Activated T-cell treated with anti-CD3 and anti-CD28 coated beads, Interleukin-2, amount 50 U/mL, for 72 hours (primary cell): ENCODE measurements at regions not wholly inside any gene's neighbourhood (a gene's known extent, or its start where the extent isn't known, plus 50 kb on each side); places are given as distances from the start of the nearest gene placed in this dataset.
"Not testable (repeated sequence)": the region's sequence is repeated elsewhere in the genome, so short reads cannot be mapped to it uniquely, and the experiment has no call there.

Experiments used
- ATAC-seq, 2 donors: fragments of 150-1000 bp; cut with Tn5 transposase; replicated peaks in 1 of 2; 2 replicates each; pipeline ENCODE4 v1.10.0; 2021; ENCODE audit warnings: moderate library complexity in 2 of 2, mild to moderate bottlenecking in 1 of 2
- DNase-seq, 2 donors: peaks; one replicate each; pipeline ENCODE4 v3.0.0; 2021 to 2022; ENCODE audit warnings: mixed read lengths in 1 of 2
- H3K27ac Mint-ChIP-seq: one replicate; pipeline ENCODE4 v1.8.0; 2022; ENCODE audit warnings: mild to moderate bottlenecking, moderate library complexity, mixed read lengths
- H3K27me3 Mint-ChIP-seq: one replicate; pipeline ENCODE4 v1.8.0; 2022; ENCODE audit warnings: low read depth, mixed read lengths
- H3K36me3 Mint-ChIP-seq, 2 donors: one replicate each; pipeline ENCODE4 v1.8.0; 2022; ENCODE audit warnings: mixed read lengths in 2 of 2, mild to moderate bottlenecking in 1 of 2; ENCODE audit not compliant: insufficient read depth in 2 of 2
- H3K4me1 Mint-ChIP-seq: one replicate; pipeline ENCODE4 v1.8.0; 2022; ENCODE audit warnings: low read depth, mixed read lengths
- H3K4me3 Mint-ChIP-seq, 2 donors: one replicate each; pipeline ENCODE4 v1.8.0; 2022; ENCODE audit warnings: mild to moderate bottlenecking in 2 of 2, mixed read lengths in 2 of 2, moderate library complexity in 2 of 2
- H3K9me3 Mint-ChIP-seq, 2 donors: one replicate each; pipeline ENCODE4 v1.8.0; 2022; ENCODE audit warnings: mixed read lengths in 2 of 2

DNA sequence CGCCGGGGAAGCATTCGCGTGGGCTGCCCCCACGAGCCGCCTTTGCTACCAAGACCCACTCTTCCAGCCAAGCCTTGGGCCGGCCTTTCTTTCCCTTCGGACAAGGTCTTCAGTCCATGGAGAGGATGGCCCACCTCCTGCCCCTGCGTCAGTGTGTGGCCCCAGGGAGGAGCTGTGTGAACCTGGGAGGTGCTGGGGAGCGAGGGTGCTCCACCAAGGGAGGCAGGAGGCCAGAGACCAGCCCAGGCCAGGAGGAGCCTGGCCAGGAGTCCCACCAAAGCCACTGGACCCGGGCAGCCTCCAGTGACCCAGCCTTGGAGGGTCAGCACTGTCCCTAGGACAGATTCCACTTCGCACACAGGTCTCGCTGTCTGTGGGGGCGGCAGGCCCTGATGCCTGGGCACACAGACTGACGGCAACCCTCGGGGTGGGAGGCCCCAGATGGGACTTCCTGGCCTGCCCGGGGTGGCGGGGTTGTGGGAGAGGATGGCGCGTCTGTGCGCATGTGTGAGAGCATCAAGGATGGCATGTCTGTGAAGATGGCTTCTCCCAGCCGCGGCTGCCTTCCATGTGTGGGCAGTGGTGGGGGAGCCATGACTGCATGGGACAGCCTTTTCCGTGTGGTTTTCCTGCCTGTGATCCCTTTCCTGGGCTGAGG lies 113.3 kb upstream of the LPCAT1 start:
- H3K4me3 Mint-ChIP-seq: no peak overlapping the region

DNA sequence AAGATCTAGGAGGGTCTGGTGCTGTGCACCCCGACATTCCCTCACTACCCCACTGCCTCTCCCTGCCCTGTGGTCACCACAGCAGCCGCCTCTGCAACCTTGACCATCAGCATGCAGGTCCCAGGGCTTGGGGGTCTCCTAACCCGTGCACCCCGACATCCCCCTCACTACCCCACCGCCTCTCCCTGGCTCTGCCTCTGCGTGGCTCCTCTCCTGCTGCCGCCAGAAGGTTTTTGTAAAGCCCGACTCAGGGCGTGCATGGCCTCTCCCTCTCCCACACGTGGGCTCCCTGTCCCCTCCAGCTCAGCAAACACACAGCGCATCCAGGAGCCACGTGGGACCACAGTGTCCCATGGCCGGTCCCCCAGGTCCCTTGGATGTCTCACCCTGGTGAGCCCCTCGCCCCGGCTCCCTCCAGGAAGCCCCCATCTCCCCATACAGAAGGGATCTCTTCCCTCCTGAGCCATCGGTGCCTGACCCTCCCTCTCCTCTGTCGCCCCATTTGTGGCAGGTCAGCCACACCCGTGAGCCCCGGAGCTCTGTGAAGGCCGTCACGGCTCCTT lies 112.5 kb upstream of the LPCAT1 start:
- not testable (repeated sequence) for H3K27me3 Mint-ChIP-seq, H3K9me3 Mint-ChIP-seq, ATAC-seq, DNase-seq, H3K36me3 Mint-ChIP-seq, H3K27ac Mint-ChIP-seq, H3K4me3 Mint-ChIP-seq
- H3K4me1 Mint-ChIP-seq: peaks cover 34% of the 10 kb centered on the region

More for the DNA sequence above, 113.3 kb upstream of the LPCAT1 start:
- Mint-ChIP-seq H3K4me1 (peaks cover 40% of the 10 kb centered on the region), H3K27me3 (peaks cover 6% of the 10 kb centered on the region), H3K9me3 (no peaks in the 10 kb centered on the region), H3K27ac (no peak overlapping the region), H3K36me3 (peaks cover 2 to 3% of the 10 kb centered on the region in 2 donors)
- ATAC-seq (no peak), DNase-seq (no peak)

DNA sequence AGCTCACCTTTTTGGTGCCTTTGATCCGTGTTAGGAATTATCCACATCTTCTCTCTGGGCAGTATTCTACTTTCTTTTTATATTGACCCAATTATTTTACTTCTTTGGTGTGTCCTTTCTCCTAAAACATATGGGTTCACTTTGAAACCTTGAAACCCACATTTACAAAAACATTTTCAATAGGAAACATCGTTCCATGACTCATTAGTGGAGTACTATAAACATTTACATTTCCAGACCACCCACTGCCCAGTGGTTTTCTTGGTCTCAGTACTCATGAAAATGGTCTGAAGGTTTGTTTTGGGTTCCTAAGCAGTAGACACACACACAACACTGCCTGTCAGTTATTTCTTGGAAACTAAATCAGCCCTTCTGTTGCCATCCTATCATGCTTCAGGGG lies 111.7 kb upstream of the LPCAT1 start:
- H3K27ac Mint-ChIP-seq: peak overlapping the region; percentile 59
- H3K27me3 Mint-ChIP-seq, DNase-seq, H3K9me3 Mint-ChIP-seq, H3K36me3 Mint-ChIP-seq, ATAC-seq: not testable (repeated sequence)
- peak overlapping the region; percentile 93 to 98 for H3K4me3 Mint-ChIP-seq
- H3K4me1 Mint-ChIP-seq: peaks cover 32% of the 10 kb centered on the region

DNA sequence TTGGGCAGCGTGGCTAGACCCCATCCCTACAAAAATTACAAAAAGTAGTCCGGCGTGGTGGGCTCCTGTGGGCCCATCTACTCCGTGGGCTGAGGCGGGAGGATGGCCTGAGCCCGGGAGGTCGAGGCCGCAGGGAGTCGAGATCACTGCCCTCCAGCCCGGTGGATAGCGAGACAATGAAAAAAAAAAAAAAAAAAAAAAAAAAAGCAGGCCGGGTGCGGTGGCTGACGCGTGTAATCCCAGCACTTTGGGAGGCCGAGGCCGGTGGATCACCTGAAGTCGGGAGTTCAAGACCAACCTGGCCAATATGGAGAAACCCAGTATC lies 110.5 kb upstream of the LPCAT1 start:
- no peaks in the 10 kb centered on the region for H3K27me3 Mint-ChIP-seq
- peak overlapping the region; percentile 93 to 98 for H3K4me3 Mint-ChIP-seq
- DNase-seq (no peak), ATAC-seq (no peak)
- peaks cover 2 to 3% of the 10 kb centered on the region in 2 donors for H3K36me3 Mint-ChIP-seq
- peak overlapping the region; percentile 98 for H3K27ac Mint-ChIP-seq
- H3K9me3 Mint-ChIP-seq: no peaks in the 10 kb centered on the region
- H3K4me1 Mint-ChIP-seq: peaks cover 38% of the 10 kb centered on the region

DNA sequence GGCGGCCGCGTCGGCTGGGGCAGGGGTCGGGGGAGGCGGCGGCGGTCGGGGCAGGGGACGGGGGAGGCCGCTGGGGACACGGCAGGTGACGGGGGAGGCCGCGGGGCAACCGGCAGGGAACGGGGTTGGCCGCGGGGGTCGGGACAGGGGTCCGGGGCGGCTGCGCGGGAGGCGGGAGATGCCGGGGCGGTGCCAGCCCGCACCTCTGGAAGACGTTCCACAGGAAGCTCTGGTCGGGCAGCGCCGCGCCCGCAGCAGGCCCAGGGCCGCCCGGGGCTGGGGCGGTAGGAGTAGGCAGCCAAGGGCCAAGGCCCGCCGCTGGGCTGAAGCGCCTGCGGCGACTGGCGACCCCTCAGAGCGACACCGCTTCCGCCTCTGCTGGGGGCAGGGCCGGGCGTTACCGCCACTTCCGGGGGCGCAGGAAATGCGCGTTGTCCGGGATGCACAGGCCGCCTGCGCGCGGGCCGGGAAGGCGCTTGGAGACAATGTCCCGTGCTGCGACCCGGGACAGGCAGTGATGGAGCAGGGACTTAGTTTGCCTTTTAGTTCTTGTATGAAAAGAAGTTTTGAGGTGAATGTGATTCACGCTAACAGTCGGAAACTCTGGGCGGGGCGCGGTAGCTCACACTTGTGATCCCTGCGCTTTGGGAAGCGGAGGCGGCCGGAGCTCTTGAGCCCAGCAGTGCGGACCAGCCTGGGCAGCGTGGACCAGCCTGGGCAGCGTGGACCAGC lies 110.0 kb upstream of the LPCAT1 start:
- peak; percentile 90 to 96 for ATAC-seq
- H3K4me3 Mint-ChIP-seq: peak overlapping the region; percentile 93 to 98
- H3K27ac Mint-ChIP-seq: peak overlapping the region; percentile 98
- peak; percentile 81 to 89 for DNase-seq
- peaks cover 38% of the 10 kb centered on the region for H3K4me1 Mint-ChIP-seq
- H3K36me3 Mint-ChIP-seq: peaks cover 2 to 3% of the 10 kb centered on the region in 2 donors
- no peaks in the 10 kb centered on the region for H3K9me3 Mint-ChIP-seq
- no peaks in the 10 kb centered on the region for H3K27me3 Mint-ChIP-seq

DNA sequence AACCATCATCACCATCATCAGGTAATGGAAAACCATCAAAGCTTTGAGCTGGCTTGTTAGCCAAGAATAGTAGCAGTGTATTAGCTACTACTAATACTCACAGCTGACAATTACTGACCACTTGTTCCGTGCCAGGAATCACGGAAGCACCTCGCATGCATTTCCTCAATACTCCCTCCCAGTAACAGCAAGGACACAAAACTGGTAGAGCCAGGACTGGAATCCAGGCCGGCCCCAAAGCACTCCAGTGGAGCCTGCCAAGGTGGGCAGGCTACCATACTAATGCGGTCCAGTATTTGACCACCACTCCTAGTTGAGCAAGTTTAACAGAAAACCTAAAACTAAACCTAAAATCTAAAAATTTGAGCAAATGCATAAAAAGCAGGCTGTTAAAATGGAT lies 107.2 kb upstream of the LPCAT1 start:
- peaks cover 38% of the 10 kb centered on the region for H3K4me1 Mint-ChIP-seq
- ATAC-seq, H3K27me3 Mint-ChIP-seq, H3K27ac Mint-ChIP-seq, H3K36me3 Mint-ChIP-seq, H3K4me3 Mint-ChIP-seq, DNase-seq, H3K9me3 Mint-ChIP-seq: not testable (repeated sequence)

DNA sequence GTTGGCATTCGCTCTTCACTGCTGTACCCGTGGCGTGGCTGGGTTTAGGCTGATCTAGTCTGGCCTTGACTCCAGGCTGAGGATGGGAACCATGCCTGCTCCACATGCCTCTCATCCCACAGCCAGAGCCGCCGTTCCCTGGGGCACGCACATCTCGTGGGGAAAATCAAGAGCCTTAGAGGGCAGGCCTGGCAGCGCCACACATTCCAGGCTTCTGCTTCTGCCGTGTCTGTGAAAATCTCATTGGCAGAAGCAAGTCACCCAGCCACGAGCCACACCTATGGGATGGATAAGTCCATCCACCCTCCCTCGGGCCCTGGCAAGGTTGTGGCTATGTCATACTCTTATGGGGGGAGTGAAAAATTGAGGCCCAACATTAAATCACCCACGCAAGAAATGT lies 102.6 kb upstream of the LPCAT1 start:
- not testable (repeated sequence) for H3K4me1 Mint-ChIP-seq, ATAC-seq, H3K4me3 Mint-ChIP-seq, H3K27me3 Mint-ChIP-seq, H3K27ac Mint-ChIP-seq, DNase-seq, H3K36me3 Mint-ChIP-seq, H3K9me3 Mint-ChIP-seq

DNA sequence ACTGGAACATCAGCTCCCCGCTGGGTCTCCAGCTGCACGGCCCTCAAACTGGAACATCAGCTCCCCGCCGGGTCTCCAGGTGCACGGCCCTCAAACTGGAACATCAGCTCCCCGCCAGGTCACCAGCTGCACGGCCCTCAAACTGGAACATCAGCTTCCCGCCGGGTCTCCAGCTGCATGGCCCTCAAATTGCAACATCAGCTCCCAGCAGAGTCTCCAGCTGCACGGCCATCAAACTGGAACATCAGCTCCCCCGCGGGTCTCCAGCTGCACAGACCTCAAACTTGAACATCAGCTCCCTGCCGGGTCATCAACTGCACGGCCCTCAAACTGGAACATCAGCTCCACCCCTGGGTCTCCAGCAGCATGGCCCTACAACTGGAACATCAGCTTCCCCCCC lies 95.8 kb upstream of the LPCAT1 start:
- H3K36me3 Mint-ChIP-seq, H3K4me1 Mint-ChIP-seq, H3K27ac Mint-ChIP-seq, H3K27me3 Mint-ChIP-seq, H3K4me3 Mint-ChIP-seq, DNase-seq, H3K9me3 Mint-ChIP-seq, ATAC-seq: not testable (repeated sequence)

DNA sequence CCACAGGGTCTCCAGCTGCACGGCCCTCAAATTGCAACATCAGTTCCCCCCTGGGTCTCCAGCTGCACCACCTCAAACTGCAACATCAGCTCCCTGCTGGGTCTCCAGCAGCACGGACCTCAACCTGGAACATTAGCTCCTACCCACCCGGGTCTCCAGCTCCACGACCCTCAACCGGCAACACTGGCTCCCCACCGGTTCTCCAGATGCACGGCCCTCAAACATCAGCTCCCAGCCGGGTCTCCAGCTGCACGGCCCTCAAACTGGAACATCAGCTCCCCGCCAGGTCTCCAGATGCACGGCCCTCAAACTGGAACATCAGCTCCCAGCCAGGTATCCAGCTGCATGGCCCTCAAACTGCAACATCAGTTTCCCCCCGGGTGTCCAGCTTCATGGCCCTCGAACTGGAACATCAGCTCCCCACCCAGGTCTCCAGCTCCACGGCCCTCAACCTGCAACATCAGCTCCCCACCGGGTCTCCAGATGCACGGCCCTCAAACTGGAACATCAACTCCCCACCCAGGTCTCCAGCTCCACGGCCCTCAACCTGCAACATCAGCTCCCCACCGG lies 94.6 kb upstream of the LPCAT1 start:
- DNase-seq, H3K4me3 Mint-ChIP-seq, H3K27me3 Mint-ChIP-seq, ATAC-seq, H3K4me1 Mint-ChIP-seq, H3K9me3 Mint-ChIP-seq, H3K27ac Mint-ChIP-seq, H3K36me3 Mint-ChIP-seq: not testable (repeated sequence)

DNA sequence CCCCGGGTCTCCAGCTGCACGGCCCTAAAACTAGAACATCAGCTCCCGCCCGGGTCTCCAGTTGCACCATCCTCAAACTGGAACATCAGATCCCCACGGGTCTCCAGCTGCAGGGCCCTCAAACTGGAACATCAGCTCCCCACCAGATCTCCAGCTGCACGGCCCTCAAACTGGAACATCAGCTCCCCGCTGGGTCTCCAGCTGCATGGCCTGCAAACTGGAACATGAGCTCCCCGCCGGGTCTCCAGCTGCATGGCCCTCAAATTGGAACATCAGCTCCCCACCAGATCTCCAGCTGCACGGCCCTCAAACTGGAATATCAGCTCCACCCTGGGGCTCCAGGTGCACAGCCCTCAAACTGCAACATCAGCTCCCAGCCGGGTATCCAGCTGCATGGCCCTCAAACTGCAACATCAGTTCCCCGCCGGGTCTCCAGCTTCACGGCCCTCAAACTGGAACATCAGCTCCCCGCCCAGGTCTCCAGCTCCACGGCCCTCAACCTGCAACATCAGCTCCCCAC lies 93.5 kb upstream of the LPCAT1 start:
- not testable (repeated sequence) for H3K36me3 Mint-ChIP-seq, H3K4me3 Mint-ChIP-seq, ATAC-seq, DNase-seq, H3K9me3 Mint-ChIP-seq, H3K27me3 Mint-ChIP-seq, H3K4me1 Mint-ChIP-seq, H3K27ac Mint-ChIP-seq

DNA sequence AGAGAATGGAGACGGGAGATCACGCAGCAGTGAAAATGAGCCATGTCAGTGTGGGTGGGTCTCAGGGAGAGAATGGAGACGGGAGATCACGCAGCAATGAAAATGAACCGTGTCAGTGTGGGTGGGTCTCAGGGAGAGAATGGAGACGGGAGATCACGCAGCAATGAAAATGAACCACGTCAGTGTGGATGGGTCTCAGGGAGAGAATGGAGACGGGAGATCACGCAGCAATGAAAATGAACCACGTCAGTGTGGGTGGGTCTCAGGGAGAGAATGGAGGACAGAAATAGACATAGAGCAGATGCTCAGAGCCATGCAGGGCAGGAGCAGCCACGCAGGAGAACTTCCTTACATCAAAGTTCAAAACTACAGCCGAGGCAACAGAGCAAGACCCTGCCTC lies 89.8 kb upstream of the LPCAT1 start:
- not testable (repeated sequence) for H3K9me3 Mint-ChIP-seq, H3K4me1 Mint-ChIP-seq, H3K36me3 Mint-ChIP-seq, ATAC-seq, H3K4me3 Mint-ChIP-seq, DNase-seq, H3K27me3 Mint-ChIP-seq, H3K27ac Mint-ChIP-seq

DNA sequence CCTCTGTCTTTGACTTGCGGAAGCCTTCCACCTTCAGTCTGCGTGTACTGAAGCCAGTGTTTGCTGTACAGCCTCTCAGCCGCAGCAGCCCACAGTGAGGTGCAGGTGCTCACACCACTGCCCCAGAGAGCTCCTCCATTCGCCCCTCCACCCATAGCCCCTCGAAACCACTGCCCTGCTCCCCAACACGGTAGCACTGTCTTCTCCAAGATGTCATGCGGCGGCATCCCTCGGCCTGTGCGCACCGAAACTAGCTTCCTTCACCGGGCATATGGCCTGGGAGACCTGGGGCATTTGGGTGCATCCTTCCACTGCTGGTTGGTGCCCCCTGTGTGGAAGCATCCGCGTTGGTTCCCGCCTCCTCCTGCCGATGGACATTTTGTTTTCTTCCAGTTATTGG lies 86.8 kb upstream of the LPCAT1 start:
- H3K36me3 Mint-ChIP-seq, H3K27ac Mint-ChIP-seq, ATAC-seq, DNase-seq, H3K27me3 Mint-ChIP-seq, H3K4me3 Mint-ChIP-seq, H3K9me3 Mint-ChIP-seq: not testable (repeated sequence)
- H3K4me1 Mint-ChIP-seq: peaks cover 12% of the 10 kb centered on the region

DNA sequence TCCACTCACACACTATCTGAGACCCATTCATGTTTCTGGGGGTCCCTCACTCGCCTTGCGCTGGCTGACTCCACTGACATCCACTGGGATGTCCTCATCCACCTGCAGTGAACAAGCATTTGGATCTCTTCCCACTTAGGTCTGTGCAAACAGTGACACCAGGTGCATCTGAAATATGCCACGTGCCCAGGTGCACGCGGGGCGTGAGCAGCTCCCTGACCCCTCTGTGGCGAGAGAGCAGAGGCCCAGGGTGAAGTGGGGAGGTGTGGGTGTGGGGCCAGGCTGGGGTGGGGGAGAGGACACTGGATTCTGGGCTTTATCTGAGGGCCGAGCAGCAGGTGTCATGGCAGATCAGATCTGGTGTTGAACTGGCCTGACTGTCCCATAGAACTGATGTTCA lies 85.4 kb upstream of the LPCAT1 start:
- not testable (repeated sequence) for H3K36me3 Mint-ChIP-seq, H3K9me3 Mint-ChIP-seq, DNase-seq, H3K4me3 Mint-ChIP-seq, H3K27me3 Mint-ChIP-seq, H3K27ac Mint-ChIP-seq, ATAC-seq
- H3K4me1 Mint-ChIP-seq: peaks cover 12% of the 10 kb centered on the region
